PC-9 (cell line): ENCODE measurements at regions not wholly inside any gene's neighbourhood (a gene's known extent, or its start where the extent isn't known, plus 50 kb on each side); places are given as distances from the start of the nearest gene placed in this dataset.
"Not testable (repeated sequence)": the region's sequence is repeated elsewhere in the genome, so short reads cannot be mapped to it uniquely, and the experiment has no call there.

Experiments
- EZH2 ChIP-seq: fragments of 200-600 bp; sonication (generic); IDR thresholded peaks from 2 replicates; pipeline ENCODE4 v1.8.0; 2017; ENCODE audit warnings: antibody characterized with exemption, low read depth
- TF ChIP-seq, protein P1 (sequence below): fragments of 200-600 bp; sonication (generic); conservative IDR thresholded peaks from 2 replicates; pipeline ENCODE4 v1.6.1; 2017; ENCODE audit warnings: mixed run types, antibody characterized with exemption, mild to moderate bottlenecking, moderate library complexity

DNA sequence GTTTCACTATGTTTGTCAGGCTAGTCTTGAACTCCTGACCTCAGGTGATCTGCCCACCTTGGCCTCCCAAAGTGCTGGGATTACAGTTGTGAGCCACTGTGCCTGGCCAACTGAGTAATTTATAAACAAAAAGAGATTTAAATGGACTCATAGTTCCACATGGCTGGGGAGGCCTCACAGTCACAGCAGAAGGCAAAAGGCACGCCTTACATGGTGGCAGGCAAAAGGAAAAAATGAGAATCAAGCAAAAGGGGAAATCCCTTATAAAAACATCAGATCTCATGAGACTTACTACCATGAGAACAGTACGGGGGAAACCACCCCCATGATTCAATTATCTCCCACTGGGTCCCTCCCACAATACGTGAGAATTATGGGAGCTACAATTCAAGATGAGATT, 73.2 kb upstream of the TIAM1 start:
- TF ChIP-seq, protein P1, sequence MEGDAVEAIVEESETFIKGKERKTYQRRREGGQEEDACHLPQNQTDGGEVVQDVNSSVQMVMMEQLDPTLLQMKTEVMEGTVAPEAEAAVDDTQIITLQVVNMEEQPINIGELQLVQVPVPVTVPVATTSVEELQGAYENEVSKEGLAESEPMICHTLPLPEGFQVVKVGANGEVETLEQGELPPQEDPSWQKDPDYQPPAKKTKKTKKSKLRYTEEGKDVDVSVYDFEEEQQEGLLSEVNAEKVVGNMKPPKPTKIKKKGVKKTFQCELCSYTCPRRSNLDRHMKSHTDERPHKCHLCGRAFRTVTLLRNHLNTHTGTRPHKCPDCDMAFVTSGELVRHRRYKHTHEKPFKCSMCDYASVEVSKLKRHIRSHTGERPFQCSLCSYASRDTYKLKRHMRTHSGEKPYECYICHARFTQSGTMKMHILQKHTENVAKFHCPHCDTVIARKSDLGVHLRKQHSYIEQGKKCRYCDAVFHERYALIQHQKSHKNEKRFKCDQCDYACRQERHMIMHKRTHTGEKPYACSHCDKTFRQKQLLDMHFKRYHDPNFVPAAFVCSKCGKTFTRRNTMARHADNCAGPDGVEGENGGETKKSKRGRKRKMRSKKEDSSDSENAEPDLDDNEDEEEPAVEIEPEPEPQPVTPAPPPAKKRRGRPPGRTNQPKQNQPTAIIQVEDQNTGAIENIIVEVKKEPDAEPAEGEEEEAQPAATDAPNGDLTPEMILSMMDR, result not testable (repeated sequence)
- not testable (repeated sequence) for TF ChIP-seq EZH2
